Transverse colon (tissue), 4 donors: ENCODE measurements at regions not wholly inside any gene's neighbourhood (a gene's known extent, or its start where the extent isn't known, plus 50 kb on each side); places are given as distances from the start of the nearest gene placed in this dataset.

Source experiments
- DNase-seq: peaks from one replicate; pipeline ENCODE4 v3.0.0-alpha.2; 2019
- H3K27ac ChIP-seq, 4 donors: fragments of 200-600 bp; sonication (generic); 2 replicates each; pipeline ENCODE4 v1.5.1; 2016 to 2018; ENCODE audit warnings: inconsistent platforms in 4 of 4
- H3K27me3 ChIP-seq: fragments of 200-600 bp; sonication (generic); 2 replicates; pipeline ENCODE4 v1.5.1; 2017; ENCODE audit warnings: inconsistent platforms
- H3K36me3 ChIP-seq, 4 donors: fragments of 200-600 bp; sonication (generic); 2 replicates each; pipeline ENCODE4 v1.5.1; 2017 to 2019; ENCODE audit warnings: inconsistent platforms in 4 of 4
- H3K4me1 ChIP-seq, 4 donors: fragments of 200-600 bp; sonication (generic); 2 replicates each; pipeline ENCODE4 v1.5.1; 2017 to 2020; ENCODE audit warnings: inconsistent platforms in 4 of 4
- H3K4me3 ChIP-seq, 4 donors: fragments of 200-600 bp; sonication (generic); 1 replicate in 1 of 4; 2 replicates in 3 of 4; pipeline versions ENCODE4 v1.5.1 to v1.6.1; 2017 to 2019; ENCODE audit warnings: inconsistent platforms in 4 of 4
- H3K9me3 ChIP-seq, 2 donors: fragments of 200-600 bp; sonication (generic); 2 replicates each; pipeline ENCODE4 v1.5.1; 2017 to 2019; ENCODE audit warnings: inconsistent platforms in 2 of 2
- EP300 ChIP-seq: sonication (generic); formaldehyde crosslinking; IDR thresholded peaks from one replicate; pipeline ENCODE4 v1.6.1; 2017; ENCODE audit warnings: antibody characterized with exemption, low read depth
- POLR2A ChIP-seq: fragments of 450-650 bp; IDR thresholded peaks from one replicate; pipeline ENCODE4 v1.6.1; 2016; ENCODE audit warnings: antibody characterized with exemption, mild to moderate bottlenecking, moderate library complexity
- POLR2AphosphoS5 ChIP-seq, 3 donors: sonication (generic); formaldehyde crosslinking; IDR thresholded peaks; one replicate each; pipeline ENCODE4 v1.6.1; 2016; ENCODE audit warnings: antibody characterized with exemption in 3 of 3
- WGBS, 2 donors: methylation state at CpG; one replicate each; pipeline ENCODE4 v1.1.5; 2018; ENCODE audit warnings: low coverage in 1 of 2; 5-methylcytosine and 5-hydroxymethylcytosine counted together
- in situ Hi-C, 4 donors: fragments of 200-750 bp; cut with MboI; loops; one replicate each; pipeline versions ENCODE4 v1.15.0 to v1.15.1; 2017; ENCODE audit warnings: low sequenced_read_pairs in 3 of 4, low pct_ligation_motif_present in 1 of 4, low pct_unique_long_range_greater_than_20kb in 1 of 4
- intact Hi-C: fragments of 100-400 bp; cut with DNase I; formaldehyde crosslinking; loops from one replicate; pipeline ENCODE4 v1.15.1; 2023; ENCODE audit warnings: low total_unique reads
- TF ChIP-seq, protein P1 (sequence below), 5 experiments: fragments of 200-600 bp in 3 of 5; fragments of 450-650 bp in 2 of 5; sonication (generic) in 3 of 5; IDR thresholded peaks; 1 replicate in 2 of 5; 2 replicates in 3 of 5; pipeline ENCODE4 v1.5.1; 2016 to 2017; ENCODE audit warnings: antibody characterized with exemption in 5 of 5, inconsistent platforms in 3 of 5, mild to moderate bottlenecking in 2 of 5, moderate library complexity in 1 of 5

DNA sequence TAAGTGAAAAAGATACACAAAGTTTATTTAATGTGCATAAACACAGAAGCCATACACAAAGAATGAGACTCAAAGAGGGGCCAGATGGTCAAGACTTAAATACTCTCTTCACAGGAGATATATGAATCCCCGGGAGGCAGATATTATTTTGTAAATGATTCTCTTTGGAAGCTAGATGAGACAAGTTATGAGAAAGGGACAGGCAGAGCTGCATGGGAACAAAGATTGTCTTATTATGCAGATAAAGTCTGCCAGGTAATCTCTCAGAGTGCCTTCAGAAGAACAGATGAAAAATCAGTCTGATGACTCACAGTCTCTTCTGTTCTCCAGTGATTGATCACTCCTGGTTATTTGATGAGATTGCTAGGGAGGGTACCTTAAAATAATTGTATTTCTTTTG lies 89.0 kb downstream of the NAF1 start:
- intact Hi-C loops (no loop called here), in situ Hi-C loops (no loop called here)
- TF ChIP-seq EP300 = no peak
- TF ChIP-seq, protein P1, sequence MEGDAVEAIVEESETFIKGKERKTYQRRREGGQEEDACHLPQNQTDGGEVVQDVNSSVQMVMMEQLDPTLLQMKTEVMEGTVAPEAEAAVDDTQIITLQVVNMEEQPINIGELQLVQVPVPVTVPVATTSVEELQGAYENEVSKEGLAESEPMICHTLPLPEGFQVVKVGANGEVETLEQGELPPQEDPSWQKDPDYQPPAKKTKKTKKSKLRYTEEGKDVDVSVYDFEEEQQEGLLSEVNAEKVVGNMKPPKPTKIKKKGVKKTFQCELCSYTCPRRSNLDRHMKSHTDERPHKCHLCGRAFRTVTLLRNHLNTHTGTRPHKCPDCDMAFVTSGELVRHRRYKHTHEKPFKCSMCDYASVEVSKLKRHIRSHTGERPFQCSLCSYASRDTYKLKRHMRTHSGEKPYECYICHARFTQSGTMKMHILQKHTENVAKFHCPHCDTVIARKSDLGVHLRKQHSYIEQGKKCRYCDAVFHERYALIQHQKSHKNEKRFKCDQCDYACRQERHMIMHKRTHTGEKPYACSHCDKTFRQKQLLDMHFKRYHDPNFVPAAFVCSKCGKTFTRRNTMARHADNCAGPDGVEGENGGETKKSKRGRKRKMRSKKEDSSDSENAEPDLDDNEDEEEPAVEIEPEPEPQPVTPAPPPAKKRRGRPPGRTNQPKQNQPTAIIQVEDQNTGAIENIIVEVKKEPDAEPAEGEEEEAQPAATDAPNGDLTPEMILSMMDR (IDR thresholded peaks at IDR 0.05) = no peak
- no peak for TF ChIP-seq POLR2AphosphoS5 (IDR thresholded peaks at IDR 0.05)
- WGBS, 2 donors = 23 to 43% methylated on average over 1 of the region's 1 CpG
- no peaks in the 10 kb centered on the region for H3K27me3 ChIP-seq
- no peaks in the 10 kb centered on the region for H3K4me1 ChIP-seq
- no peak for DNase-seq
- H3K4me3 ChIP-seq = no peak overlapping the region
- no peak overlapping the region for H3K27ac ChIP-seq
- H3K36me3 ChIP-seq = no peaks in the 10 kb centered on the region
- no peaks in the 10 kb centered on the region for H3K9me3 ChIP-seq

DNA sequence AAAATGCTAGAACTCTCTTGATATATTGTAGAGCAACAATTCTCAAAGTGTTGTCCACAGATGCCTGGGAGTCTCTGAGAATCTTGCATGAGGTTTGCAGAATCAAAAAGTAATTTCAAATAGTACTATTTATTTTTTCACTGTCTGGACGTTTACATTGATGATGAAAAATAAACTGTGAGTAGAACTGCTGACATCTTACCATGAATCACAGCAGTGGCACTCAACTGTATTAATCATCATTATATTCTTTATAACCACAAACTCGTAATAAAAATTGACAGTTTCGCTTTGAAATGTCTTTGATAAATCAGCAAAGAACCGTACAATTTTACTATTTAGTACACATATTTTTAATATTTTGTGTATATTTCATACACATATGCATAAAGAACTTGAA lies 94.5 kb downstream of the NAF1 start:
- in situ Hi-C loops (no loop called here), intact Hi-C loops (no loop called here)
- WGBS, 2 donors = 60 to 64% methylated on average over 4 of the region's 4 CpGs
- Histone ChIP-seq H3K27me3 (no peaks in the 10 kb centered on the region), H3K36me3 (no peaks in the 10 kb centered on the region), H3K27ac (no peak overlapping the region), H3K4me3 (no peak overlapping the region), H3K9me3 (no peaks in the 10 kb centered on the region), H3K4me1 (no peaks in the 10 kb centered on the region)
- DNase-seq = no peak
- TF ChIP-seq POLR2AphosphoS5 (IDR thresholded peaks at IDR 0.05) (no peak), EP300 (no peak), POLR2A (no peak)
- TF ChIP-seq, protein P1 (IDR thresholded peaks at IDR 0.05) = no peak

DNA sequence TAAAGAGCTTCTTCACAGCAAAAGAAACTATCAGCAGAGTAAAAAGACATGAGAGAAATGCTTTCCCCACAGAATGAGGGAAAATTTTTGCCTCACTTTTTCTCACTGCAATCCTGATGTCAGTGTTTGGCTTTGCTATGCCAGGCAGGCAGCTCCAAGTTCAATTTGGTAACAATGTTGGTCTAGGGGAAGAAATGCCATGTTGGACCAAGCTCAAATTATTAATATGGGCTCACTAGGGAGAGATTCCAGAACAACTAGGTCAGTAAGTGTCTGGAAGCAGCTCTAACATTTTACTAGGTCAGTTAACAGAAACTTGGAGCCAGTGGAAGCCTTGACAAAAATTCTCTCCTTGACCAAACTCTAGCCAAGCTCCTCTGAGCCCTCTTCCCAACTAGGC lies 95.4 kb downstream of the NAF1 start:
- H3K27ac ChIP-seq = no peak overlapping the region

DNA sequence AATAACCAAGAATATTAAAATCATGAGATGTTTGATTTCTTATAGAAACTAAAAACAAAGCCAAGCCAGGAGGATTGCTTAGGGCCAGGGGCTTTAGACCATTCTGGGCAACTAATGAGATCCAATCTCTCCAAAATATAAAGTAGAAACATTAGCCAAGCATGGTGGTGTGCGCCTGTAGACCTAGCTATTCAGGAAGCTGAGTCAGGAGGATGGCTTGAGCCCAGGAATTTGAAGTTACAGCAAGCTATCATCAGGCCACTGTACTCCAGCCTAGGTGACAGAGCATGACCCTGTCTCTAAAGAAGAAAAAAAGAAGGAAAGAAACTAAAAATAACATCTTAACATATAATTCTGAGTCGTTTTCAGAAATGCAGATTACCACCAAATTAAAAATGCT lies 96.7 kb downstream of the NAF1 start:
- no peaks in the 10 kb centered on the region for H3K36me3 ChIP-seq
- intact Hi-C loops = no loop called here
- no peaks in the 10 kb centered on the region for H3K9me3 ChIP-seq
- no peak overlapping the region for H3K27ac ChIP-seq
- 58 to 85% methylated on average over 2 of the region's 2 CpGs for WGBS, 2 donors
- in situ Hi-C loops = no loop called here
- no peak for TF ChIP-seq POLR2AphosphoS5 (IDR thresholded peaks at IDR 0.05)
- TF ChIP-seq, protein P1 (IDR thresholded peaks at IDR 0.05) = no peak
- TF ChIP-seq EP300 = no peak
- TF ChIP-seq POLR2A = no peak
- no peak for DNase-seq
- no peaks in the 10 kb centered on the region for H3K4me1 ChIP-seq
- no peaks in the 10 kb centered on the region for H3K27me3 ChIP-seq
- H3K4me3 ChIP-seq = no peak overlapping the region

More for the DNA sequence above, 95.4 kb downstream of the NAF1 start:
- in situ Hi-C loops (no loop called here), intact Hi-C loops (no loop called here)
- TF ChIP-seq EP300 = no peak
- TF ChIP-seq POLR2A = no peak
- TF ChIP-seq, protein P1 (IDR thresholded peaks at IDR 0.05) = no peak
- TF ChIP-seq POLR2AphosphoS5 (IDR thresholded peaks at IDR 0.05) = no peak
- DNase-seq = no peak
- H3K36me3 ChIP-seq = no peaks in the 10 kb centered on the region
- no peaks in the 10 kb centered on the region for H3K9me3 ChIP-seq
- H3K27me3 ChIP-seq = no peaks in the 10 kb centered on the region
- H3K4me1 ChIP-seq = no peaks in the 10 kb centered on the region
- no peak overlapping the region for H3K4me3 ChIP-seq
